ENCODE measurements at regions not wholly inside any gene's neighbourhood (a gene's known extent, or its start where the extent isn't known, plus 50 kb on each side); places are given as distances from the start of the nearest gene placed in this dataset.

DNA sequence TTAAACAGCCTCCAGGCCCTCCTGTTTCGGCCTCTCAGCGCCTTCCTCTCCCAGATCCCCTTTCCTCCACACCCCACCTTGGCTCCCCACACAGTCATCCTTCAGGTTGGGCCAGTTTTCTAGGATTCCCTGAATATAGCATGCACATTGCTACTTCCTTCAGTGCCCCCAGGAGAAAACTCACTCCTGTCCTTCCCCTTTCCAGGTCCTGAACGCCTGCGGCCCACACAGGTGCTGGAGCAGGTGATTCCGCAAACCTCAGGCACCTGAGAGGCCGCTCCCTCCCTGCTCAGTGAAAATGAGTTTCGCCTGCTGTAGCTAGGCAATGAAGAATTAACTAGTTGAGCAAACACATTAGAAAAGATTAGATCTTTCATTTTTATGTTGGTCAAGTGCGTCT is 185.0 kb downstream of the MED10 start:
- no peak for DNase-seq

DNA sequence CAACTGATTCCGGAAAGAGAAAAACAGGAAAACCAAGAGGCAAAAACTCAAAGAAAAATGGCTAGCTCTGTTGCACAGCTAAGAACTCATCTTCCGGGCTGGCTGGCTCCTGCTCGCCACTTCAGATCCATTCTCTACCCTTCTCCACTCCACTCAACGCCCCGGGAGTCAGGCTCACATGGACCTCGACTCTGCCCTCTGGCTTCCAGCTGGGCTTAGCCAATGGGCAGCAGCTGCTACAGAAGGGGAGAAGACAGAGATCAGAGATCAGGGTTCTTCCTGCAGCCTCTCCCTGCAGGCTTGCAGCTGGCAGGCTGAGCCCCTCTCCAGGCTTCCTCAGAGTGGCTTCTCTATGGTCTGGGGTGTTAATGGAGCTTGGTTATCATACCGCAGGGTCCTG is 187.5 kb downstream of the MED10 start:
- no peak for DNase-seq

DNA sequence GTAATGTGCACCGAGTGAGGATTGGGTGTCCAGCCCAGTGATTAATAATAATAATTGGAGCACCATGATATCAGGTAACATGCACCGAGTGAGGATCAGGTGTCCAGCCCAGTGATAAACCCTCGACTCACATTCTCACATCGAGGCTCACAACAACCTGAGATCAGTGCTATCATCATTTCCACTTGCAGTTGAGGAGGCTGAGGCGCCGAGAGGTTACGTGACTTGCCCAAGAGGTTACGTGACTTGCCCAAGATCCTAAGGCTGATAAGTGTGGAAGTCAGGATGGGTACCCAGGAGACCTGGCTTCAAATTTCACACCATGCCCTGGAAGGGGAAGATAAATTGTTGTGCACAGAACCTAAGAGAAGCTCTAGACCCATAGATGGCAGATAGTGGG is 189.4 kb downstream of the MED10 start:
- no peak for DNase-seq

DNA sequence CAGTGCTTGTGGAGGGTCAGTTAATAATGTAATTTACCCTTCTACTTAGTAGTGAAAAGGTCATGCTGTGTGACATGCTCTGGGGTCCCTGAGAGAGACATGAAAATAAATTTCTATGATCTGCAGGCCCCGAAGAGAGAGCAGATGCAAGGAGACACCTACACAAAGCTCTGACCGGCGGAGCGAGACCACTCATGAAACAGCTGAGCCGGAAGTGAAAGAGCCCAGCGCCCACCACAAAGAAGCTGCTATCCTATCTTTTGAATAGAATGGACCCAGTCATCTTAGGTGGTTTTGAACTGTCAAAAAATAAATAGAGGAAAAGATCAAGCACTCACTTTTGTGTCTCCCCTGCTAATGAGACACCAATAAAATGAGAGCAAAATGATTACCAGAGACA is 190.0 kb downstream of the MED10 start:
- no peak for DNase-seq

- no peak for DNase-seq
Observed at GRCh38 chr5:6187501-6187900, 190.8 kb downstream of the MED10 start.

- no peak for DNase-seq
Observed at GRCh38 chr5:6185574-6185973, 192.8 kb downstream of the MED10 start.

DNA sequence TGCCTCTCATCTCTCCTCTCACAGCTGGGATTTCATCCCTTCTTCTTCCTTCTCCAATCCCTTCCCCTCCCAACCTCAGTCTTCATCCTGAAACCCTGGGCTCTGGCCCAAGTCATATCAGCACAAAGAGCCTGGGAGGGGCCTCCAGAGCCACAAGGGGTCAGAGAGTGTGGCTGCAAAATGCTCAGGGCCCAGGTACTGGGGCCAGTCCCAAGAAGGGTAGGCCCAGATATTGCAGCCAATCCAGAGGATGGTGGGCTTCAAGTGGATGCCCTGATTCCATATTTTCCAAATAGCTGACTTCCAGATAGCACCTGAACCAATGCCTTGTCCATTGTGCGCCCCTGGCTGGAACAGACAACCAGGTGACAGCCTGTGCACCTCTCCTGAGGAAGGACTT is 193.9 kb downstream of the MED10 start:
- DNase-seq, result no peak

GRCh38 chr5:6183391-6184390 is 194.7 kb downstream of the MED10 start:
- no peak for DNase-seq

DNA sequence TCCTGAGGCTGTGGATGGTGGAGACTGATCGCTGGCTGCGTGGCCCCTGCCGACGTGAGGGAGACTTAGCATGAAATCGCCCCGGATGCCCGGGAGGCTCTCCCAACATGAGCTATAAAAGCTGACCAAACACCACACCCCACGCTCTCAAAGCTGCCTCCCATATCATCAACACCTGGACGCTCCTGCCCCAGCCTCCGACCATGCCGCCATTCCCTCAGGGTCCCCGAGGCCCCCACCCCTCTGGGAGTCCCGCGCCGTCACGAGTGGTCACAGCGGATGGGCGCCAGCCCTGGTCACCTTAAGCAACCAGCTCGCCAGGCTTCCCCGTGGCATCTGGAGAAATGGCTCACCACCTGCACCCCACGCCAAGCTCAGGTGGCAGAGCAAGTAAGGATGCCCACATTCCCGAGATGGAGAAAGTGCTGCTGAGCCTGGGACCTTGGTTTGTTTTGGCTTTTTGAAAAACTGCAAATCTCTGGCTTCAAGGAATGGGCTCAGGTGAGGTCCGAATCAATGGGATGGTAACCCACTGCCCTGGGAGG is 196.0 kb downstream of the MED10 start:
- DNase-seq, result no peak

DNA sequence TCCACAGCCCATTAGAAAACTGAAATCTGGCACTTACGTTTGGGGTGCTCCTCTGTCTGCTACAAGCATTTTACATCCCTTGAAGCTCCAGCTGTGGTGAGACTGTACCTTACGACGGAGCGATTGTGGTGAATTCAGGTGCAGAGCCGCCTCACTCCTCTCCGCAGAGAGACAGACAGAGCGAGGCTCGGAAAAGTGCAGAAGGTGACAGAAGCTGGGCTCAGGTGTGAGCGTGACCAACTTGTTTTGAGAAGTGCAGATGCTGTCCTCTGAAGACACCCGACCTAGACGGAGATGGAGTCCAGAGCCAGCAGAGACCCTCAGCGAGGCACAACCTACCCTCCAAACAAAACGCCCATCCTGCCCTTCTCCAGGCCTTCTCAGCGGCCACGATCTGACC is 196.5 kb downstream of the MED10 start:
- DNase-seq, result no peak

DNA sequence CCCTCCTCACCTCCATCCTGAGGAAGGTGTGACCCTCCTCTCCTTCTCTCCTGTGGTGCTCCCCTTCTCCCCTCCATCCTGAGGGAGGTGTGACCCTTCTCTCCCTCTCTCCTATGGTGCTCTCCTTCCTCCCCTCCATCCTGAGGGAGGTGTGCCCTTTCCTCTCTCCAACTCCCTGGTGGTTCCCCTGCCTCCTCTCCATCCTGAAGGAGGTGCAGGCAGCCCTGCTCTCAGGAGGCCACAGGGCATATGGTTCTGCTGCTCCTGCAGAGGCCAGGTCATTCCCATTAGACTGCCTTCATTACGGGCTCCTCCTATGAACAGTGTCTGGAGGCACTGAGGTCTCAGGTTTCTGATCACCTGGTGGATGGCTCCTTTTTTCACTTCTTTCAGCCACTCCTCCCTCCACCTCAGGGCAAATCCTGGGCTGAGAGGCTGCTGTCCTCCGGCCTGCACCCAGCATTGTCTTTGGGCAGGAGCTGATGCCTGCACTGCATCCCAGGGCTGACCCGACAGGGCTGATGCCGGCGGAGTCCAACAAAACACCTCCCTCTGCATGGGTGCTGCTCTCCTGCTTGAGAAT is 197.1 kb downstream of the MED10 start:
- DNase-seq, result no peak

DNA sequence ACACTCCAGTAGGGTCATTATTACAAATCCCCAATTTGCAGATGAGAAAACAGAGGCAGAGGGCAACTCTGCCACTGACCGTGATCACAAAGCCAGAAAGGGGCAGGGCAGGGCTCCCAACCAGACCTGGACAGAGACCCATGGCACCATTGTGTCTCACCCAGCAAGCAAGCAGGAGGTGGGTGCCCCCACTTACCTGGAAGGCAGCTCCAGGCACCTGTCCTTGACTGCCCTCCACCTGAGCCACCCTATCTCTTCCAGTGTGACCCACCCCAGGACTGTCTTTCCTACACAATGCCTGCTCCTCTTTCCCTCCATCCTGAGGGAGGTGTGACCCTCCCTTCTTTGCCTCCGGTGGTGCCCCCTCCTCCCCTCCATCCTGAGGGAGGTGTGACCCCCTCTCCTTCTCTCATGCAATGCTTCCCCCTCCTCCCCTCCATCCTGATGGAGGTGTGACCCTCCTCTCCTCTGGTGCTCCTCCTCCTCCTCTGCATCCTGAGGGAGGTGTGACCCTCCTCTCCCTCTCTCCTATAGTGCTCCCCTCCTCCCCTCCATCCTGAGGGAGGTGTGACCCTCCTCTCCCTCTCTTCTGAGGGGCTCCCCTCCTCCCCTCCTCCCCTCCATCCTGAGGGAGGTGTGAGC is 198.0 kb downstream of the MED10 start:
- no peak for DNase-seq

- DNase-seq, result no peak
Observed at GRCh38 chr5:6178846-6179532, 199.4 kb downstream of the MED10 start.

DNA sequence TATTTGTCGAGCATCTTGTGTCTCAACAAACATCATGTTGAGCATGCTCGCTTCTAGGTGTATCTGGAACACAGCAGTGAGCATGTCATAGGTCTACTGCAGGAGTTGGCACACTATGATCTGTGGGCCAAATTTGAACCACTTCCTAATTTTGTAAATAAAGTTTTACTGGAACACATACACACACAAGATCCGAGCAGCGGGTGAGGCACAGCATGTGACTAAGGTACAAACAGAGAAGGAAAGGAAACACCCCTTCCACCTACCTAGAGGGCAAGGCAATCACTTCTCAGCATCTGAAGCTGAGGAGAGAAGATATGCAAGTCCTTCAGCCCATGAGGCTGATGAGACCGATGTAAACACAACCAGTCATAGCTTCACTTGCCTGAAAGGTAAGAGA is 200.4 kb downstream of the MED10 start:
- no peak for DNase-seq

GRCh38 chr5:6176102-6176693 is 202.1 kb downstream of the MED10 start:
- DNase-seq, result no peak

DNA sequence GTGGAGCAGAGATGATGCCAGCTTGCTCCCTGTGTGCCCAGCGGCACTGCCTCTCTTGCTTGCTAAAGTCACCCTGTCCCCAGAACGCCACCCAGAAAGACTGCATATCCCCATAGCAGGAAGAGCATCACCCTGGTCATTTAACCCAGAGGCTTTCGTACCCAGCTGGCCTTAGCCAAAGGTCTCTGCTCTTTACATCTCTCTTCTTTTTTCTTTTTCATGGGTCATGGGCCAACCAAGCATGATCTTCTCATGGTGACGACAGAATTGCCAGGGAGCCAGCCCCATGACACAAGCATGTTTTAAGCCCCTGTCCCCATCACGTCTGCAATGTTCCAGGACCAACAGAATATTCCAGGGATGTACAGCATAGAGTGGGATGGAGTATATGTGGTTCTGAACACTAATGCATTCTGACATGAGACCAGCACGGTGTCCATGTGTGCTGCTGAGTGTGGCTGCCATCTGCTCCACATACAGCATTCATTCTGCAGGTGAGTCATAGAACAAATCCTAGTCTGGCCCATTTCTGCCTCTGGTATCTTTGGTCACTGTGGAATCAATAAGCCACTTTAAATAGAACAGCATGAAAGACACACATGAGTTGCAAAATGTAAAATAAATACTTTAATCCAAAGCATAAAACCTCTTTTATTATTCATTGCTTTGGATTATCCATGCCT is 203.0 kb downstream of the MED10 start:
- no peak for DNase-seq

DNA sequence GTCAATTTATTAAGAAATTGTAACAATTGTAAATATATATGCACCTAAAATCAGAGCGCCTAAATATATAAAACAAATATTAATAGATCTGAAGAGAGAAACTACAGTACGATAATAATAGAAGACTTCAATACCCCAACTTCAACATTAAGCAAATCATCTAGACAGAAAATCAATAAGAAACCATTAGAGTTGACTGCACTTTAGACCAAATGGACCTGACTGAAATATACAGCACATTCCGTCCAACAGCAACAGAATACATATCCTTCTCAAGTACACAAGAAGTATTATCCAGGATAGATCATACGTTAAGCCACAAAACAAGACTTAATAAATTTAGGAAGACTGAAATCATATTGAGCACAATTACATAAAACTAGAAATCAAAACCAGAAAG is 208.7 kb downstream of the MED10 start:
- DNase-seq, result no peak

- no peak for DNase-seq
Observed at GRCh38 chr5:6166698-6167394, 211.5 kb downstream of the MED10 start.

GRCh38 chr5:6163913-6164312 is 214.4 kb downstream of the MED10 start:
- no peak for DNase-seq

- no peak for DNase-seq
Observed at GRCh38 chr5:6162175-6162574, 216.2 kb downstream of the MED10 start.

DNA sequence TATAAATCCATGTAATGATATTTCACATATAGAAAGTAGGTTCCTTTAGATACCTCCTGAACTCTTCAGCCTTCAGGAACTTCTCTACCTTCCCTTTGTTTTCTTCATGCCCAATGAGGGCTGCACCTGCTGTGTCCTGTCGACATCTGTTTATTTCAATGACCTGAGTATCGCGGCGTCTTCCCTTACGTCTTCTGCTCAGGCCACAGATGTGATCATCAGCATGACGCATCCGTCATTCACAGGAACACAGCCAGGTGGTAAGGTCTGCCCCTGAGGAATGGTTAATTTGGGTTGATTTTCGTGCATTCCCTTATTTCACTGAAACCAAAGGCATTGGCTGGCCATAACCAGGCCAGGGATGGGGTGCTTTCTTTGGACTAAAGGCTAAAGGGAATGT is 217.1 kb downstream of the MED10 start:
- no peak for DNase-seq

All from NCI-H2171 treated with DMSO at 0.1 percent for 48 hours (cell line).